KMS-11 (cell line): ENCODE measurements at regions not wholly inside any gene's neighbourhood (a gene's known extent, or its start where the extent isn't known, plus 50 kb on each side); places are given as distances from the start of the nearest gene placed in this dataset.
"Not testable (repeated sequence)": the region's sequence is repeated elsewhere in the genome, so short reads cannot be mapped to it uniquely, and the experiment has no call there.

Experiments
- H2AFZ ChIP-seq: fragments of 200-600 bp; sonication (generic); 2 replicates; pipeline ENCODE4 v1.6.1; 2016; ENCODE audit warnings: antibody characterized with exemption, mixed run types, low read depth
- H3K27ac ChIP-seq: fragments of 200-600 bp; sonication (generic); 2 replicates; pipeline ENCODE4 v1.6.1; 2016; ENCODE audit warnings: mild to moderate bottlenecking, mixed run types
- H3K27me3 ChIP-seq: fragments of 200-600 bp; sonication (generic); 2 replicates; pipeline ENCODE4 v1.6.1; 2017; ENCODE audit warnings: mild to moderate bottlenecking, low read depth, mixed run types, moderate library complexity; ENCODE audit not compliant: insufficient read depth
- H3K36me3 ChIP-seq: fragments of 200-600 bp; sonication (generic); 2 replicates; pipeline ENCODE4 v1.6.1; 2017; ENCODE audit warnings: mild to moderate bottlenecking, mixed run types; ENCODE audit not compliant: insufficient read depth
- H3K4me1 ChIP-seq: fragments of 200-600 bp; sonication (generic); 2 replicates; pipeline ENCODE4 v1.6.1; 2016; ENCODE audit warnings: mild to moderate bottlenecking, low read depth, mixed run types; ENCODE audit not compliant: poor library complexity, severe bottlenecking
- H3K4me2 ChIP-seq: fragments of 200-600 bp; sonication (generic); 2 replicates; pipeline ENCODE4 v1.7.0; 2016; ENCODE audit warnings: mild to moderate bottlenecking, mixed run types
- H3K4me3 ChIP-seq: fragments of 200-600 bp; sonication (generic); IDR thresholded peaks from 2 replicates; pipeline ENCODE4 v1.6.1; 2017; ENCODE audit warnings: low read depth, low read length, mixed read lengths; ENCODE audit not compliant: insufficient read depth
- H3K79me2 ChIP-seq: fragments of 200-600 bp; sonication (generic); 2 replicates; pipeline ENCODE4 v1.6.1; 2016; ENCODE audit warnings: low read depth, mixed run types; ENCODE audit not compliant: insufficient read depth
- H3K9ac ChIP-seq: fragments of 200-600 bp; sonication (generic); 2 replicates; pipeline ENCODE4 v1.6.1; 2016; ENCODE audit warnings: mild to moderate bottlenecking, mixed run types
- H4K20me1 ChIP-seq: fragments of 200-600 bp; sonication (generic); 2 replicates; pipeline ENCODE4 v1.6.1; 2016; ENCODE audit warnings: mild to moderate bottlenecking, mixed run types; ENCODE audit not compliant: insufficient read depth
- CTCF ChIP-seq: fragments of 200-600 bp; sonication (generic); conservative IDR thresholded peaks from 2 replicates; pipeline ENCODE4 v1.6.1; 2017; ENCODE audit warnings: low read depth, mild to moderate bottlenecking, antibody characterized with exemption, low read length, moderate library complexity, mixed read lengths

GRCh38 chr6:60991427-60992028 lies 1294.5 kb downstream of the KHDRBS2 start:
- H4K20me1 ChIP-seq: no peaks in the 10 kb centered on the region
- no peak for TF ChIP-seq CTCF

GRCh38 chr6:60952500-60952899 lies 1333.5 kb downstream of the KHDRBS2 start:
- H4K20me1 ChIP-seq: no peaks in the 10 kb centered on the region
- H2AFZ ChIP-seq: no peak overlapping the region
- H3K4me3 ChIP-seq: no peak overlapping the region
- TF ChIP-seq CTCF: no peak
- H3K36me3 ChIP-seq: no peaks in the 10 kb centered on the region
- H3K4me2 ChIP-seq: no peak overlapping the region
- H3K9ac ChIP-seq: no peak overlapping the region
- no peak overlapping the region for H3K27ac ChIP-seq
- no peaks in the 10 kb centered on the region for H3K79me2 ChIP-seq
- no peaks in the 10 kb centered on the region for H3K4me1 ChIP-seq
- H3K27me3 ChIP-seq: no peaks in the 10 kb centered on the region

More at GRCh38 chr6:60991427-60992028, 1294.5 kb downstream of the KHDRBS2 start:
- Histone ChIP-seq H3K27ac (no peak overlapping the region), H3K9ac (no peak overlapping the region), H3K4me3 (no peak overlapping the region), H3K27me3 (no peaks in the 10 kb centered on the region), H3K79me2 (no peaks in the 10 kb centered on the region), H3K4me2 (no peak overlapping the region), H3K36me3 (no peaks in the 10 kb centered on the region), H3K4me1 (no peaks in the 10 kb centered on the region), H2AFZ (no peak overlapping the region)

- H3K4me3 ChIP-seq, H3K27ac ChIP-seq, H3K4me2 ChIP-seq, H3K4me1 ChIP-seq, H4K20me1 ChIP-seq, H3K36me3 ChIP-seq, H3K79me2 ChIP-seq, H3K9ac ChIP-seq, H3K27me3 ChIP-seq, H2AFZ ChIP-seq: not testable (repeated sequence)
These were observed 1335.7 kb downstream of the KHDRBS2 start for GRCh38 chr6:60950221-60950923.

- not testable (repeated sequence) for H3K4me1 ChIP-seq, H3K4me2 ChIP-seq, H3K79me2 ChIP-seq, H3K4me3 ChIP-seq, H3K27ac ChIP-seq, H4K20me1 ChIP-seq, H2AFZ ChIP-seq, H3K36me3 ChIP-seq, H3K27me3 ChIP-seq, H3K9ac ChIP-seq
These were observed 1338.6 kb downstream of the KHDRBS2 start for GRCh38 chr6:60947416-60947815.

GRCh38 chr6:60944803-60945202 lies 1341.2 kb downstream of the KHDRBS2 start:
- H2AFZ ChIP-seq, H3K4me2 ChIP-seq, H3K9ac ChIP-seq, H3K79me2 ChIP-seq, H3K27ac ChIP-seq, H3K36me3 ChIP-seq, H3K27me3 ChIP-seq, H4K20me1 ChIP-seq, H3K4me1 ChIP-seq, H3K4me3 ChIP-seq: not testable (repeated sequence)

- H3K9ac ChIP-seq, H4K20me1 ChIP-seq: not testable (repeated sequence)
These were observed 1350.1 kb downstream of the KHDRBS2 start for GRCh38 chr6:60935970-60936369.

GRCh38 chr6:60919652-60920051 lies 1366.4 kb downstream of the KHDRBS2 start:
- not testable (repeated sequence) for H3K27me3 ChIP-seq, H3K27ac ChIP-seq, H4K20me1 ChIP-seq, H3K4me2 ChIP-seq, H3K79me2 ChIP-seq, H3K9ac ChIP-seq, H2AFZ ChIP-seq, H3K4me3 ChIP-seq, H3K36me3 ChIP-seq, H3K4me1 ChIP-seq

More at GRCh38 chr6:60935970-60936369, 1350.1 kb downstream of the KHDRBS2 start:
- H3K27ac ChIP-seq, H2AFZ ChIP-seq, H3K4me3 ChIP-seq, H3K27me3 ChIP-seq, H3K4me2 ChIP-seq, H3K36me3 ChIP-seq, H3K79me2 ChIP-seq, H3K4me1 ChIP-seq: not testable (repeated sequence)

- H4K20me1 ChIP-seq, H3K27ac ChIP-seq, H3K27me3 ChIP-seq, H3K4me2 ChIP-seq, H3K79me2 ChIP-seq, H3K36me3 ChIP-seq, H3K9ac ChIP-seq, H3K4me1 ChIP-seq, H3K4me3 ChIP-seq, H2AFZ ChIP-seq: not testable (repeated sequence)
These were observed 1382.2 kb downstream of the KHDRBS2 start for GRCh38 chr6:60903860-60904259.

GRCh38 chr6:60893374-60893773 lies 1392.7 kb downstream of the KHDRBS2 start:
- not testable (repeated sequence) for H3K79me2 ChIP-seq, H3K4me2 ChIP-seq, H3K27me3 ChIP-seq, H3K4me1 ChIP-seq, H2AFZ ChIP-seq, H4K20me1 ChIP-seq, H3K36me3 ChIP-seq, H3K4me3 ChIP-seq, H3K9ac ChIP-seq, H3K27ac ChIP-seq
